ENCODE measurements at regions not wholly inside any gene's neighbourhood (a gene's known extent, or its start where the extent isn't known, plus 50 kb on each side); places are given as distances from the start of the nearest gene placed in this dataset.

- H4K5ac ChIP-seq (ENCODE audit: insufficient read length, low read depth, low read length), result no peak overlapping the region
- H3K9me3 ChIP-seq (ENCODE audit: insufficient read depth in 2 of 2, low read depth in 1 of 2, low read length in 1 of 2), result no peaks in the 10 kb centered on the region
- ChIA-PET CTCF (ENCODE audit: partially characterized antibody) (no interaction called here), POLR2A (ENCODE audit: partially characterized antibody) (no interaction called here)
- H3K4me1 ChIP-seq (replicated peaks in 1 of 4; ENCODE audit: control insufficient read depth in 3 of 4, insufficient read depth in 4 of 4, low read length in 3 of 4), result no peaks in the 10 kb centered on the region
- no peak overlapping the region for H3K4me3 ChIP-seq (ENCODE audit: extremely low read depth in 1 of 4, insufficient read depth in 2 of 4, low read depth in 3 of 4, low read length in 4 of 4)
- no peak overlapping the region for H3K56ac ChIP-seq (replicated peaks; ENCODE audit: insufficient read length, low read depth, low read length)
- no peak overlapping the region for H3K18ac ChIP-seq (ENCODE audit: extremely low read depth, low read length)
- H3K36me3 ChIP-seq (ENCODE audit: control insufficient read depth in 2 of 4, insufficient read depth in 4 of 4, low read length in 3 of 4), result no peaks in the 10 kb centered on the region
- H4K20me1 ChIP-seq (replicated peaks in 1 of 2; ENCODE audit: control insufficient read depth in 1 of 2, insufficient read depth in 2 of 2, low read length in 2 of 2), result no peaks in the 10 kb centered on the region
- H3K27ac ChIP-seq (ENCODE audit: low read depth, low read length), result no peak overlapping the region
- DNase-seq (ENCODE audit: low read depth in 1 of 2, low spot score in 2 of 2) (no peak), FAIRE-seq (no peak)
- H2AFZ ChIP-seq (ENCODE audit: low read length), result no peak overlapping the region
- H3K23ac ChIP-seq (ENCODE audit: insufficient read length), result no peak overlapping the region
- no peaks in the 10 kb centered on the region for H3K79me2 ChIP-seq (ENCODE audit: control insufficient read depth in 1 of 2, insufficient read depth in 2 of 2, low read length in 2 of 2)
- H2BK120ac ChIP-seq (replicated peaks; ENCODE audit: low read depth, low read length), result no peak overlapping the region
- no peak overlapping the region for H2BK20ac ChIP-seq (ENCODE audit: low read length)
- H2BK5ac ChIP-seq (ENCODE audit: low read depth, low read length), result no peak overlapping the region
- no peak overlapping the region for H2AK5ac ChIP-seq (ENCODE audit: low read depth, low read length)
- H3K4me2 ChIP-seq (ENCODE audit: insufficient read depth in 1 of 2, low read depth in 2 of 2, low read length in 2 of 2), result no peak overlapping the region
- no peak overlapping the region for H2BK12ac ChIP-seq (ENCODE audit: low read depth, low read length)
- H3K4ac ChIP-seq (replicated peaks; ENCODE audit: insufficient read length, low read depth, low read length), result no peak overlapping the region
- no peak overlapping the region for H4K91ac ChIP-seq (replicated peaks; ENCODE audit: insufficient read length, low read length)
- H3K14ac ChIP-seq (ENCODE audit: insufficient read length), result no peak overlapping the region
- H3K23me2 ChIP-seq (ENCODE audit: low read depth, low read length), result no peaks in the 10 kb centered on the region
- no peak overlapping the region for H3K9ac ChIP-seq (replicated peaks in 1 of 4; ENCODE audit: extremely low read depth in 1 of 4, low read depth in 3 of 4, low read length in 3 of 4)
- no peaks in the 10 kb centered on the region for H3K27me3 ChIP-seq (replicated peaks in 1 of 4; ENCODE audit: control insufficient read depth in 3 of 4, extremely low read depth in 1 of 4, insufficient read depth in 3 of 4, low read length in 3 of 4)
- H4K8ac ChIP-seq (ENCODE audit: extremely low read depth, insufficient read depth, low read length), result no peak overlapping the region
- no peaks in the 10 kb centered on the region for H3K79me1 ChIP-seq (ENCODE audit: low read depth, low read length)
- 84% methylated on average over 5 of the region's 5 CpGs; no CpG with 5 or more reads in 1 of the 2 experiments for WGBS, 2 experiments (ENCODE audit: extremely low coverage in 1 of 2, insufficient coverage in 1 of 2, insufficient read length in 1 of 2, insufficient replicate concordance in 2 of 2, low coverage in 1 of 2, low lambda C conversion rate in 2 of 2, missing lambda C conversion rate in 1 of 2)
- no peak overlapping the region for H2BK15ac ChIP-seq (ENCODE audit: low read length)
- TF ChIP-seq TAF7 (optimal IDR thresholded peaks at IDR 0.05; ENCODE audit: borderline replicate concordance, low read depth, low read length) (no peak), PHF8 (conservative IDR thresholded peaks at IDR 0.05; ENCODE audit: low read depth, low read length) (no peak), CTBP2 (IDR thresholded peaks at IDR 0.05; ENCODE audit: borderline replicate concordance, insufficient read depth, insufficient read length, low read length) (no peak), NRF1 (IDR thresholded peaks at IDR 0.05; ENCODE audit: low read depth, low read length) (no peak), BCL11A (IDR thresholded peaks at IDR 0.05; ENCODE audit: low read depth in 2 of 2, low read length in 2 of 2) (no peak), HDAC6 (IDR thresholded peaks at IDR 0.05; ENCODE audit: low read depth, low read length) (no peak), ZNF274 (IDR thresholded peaks at IDR 0.05; ENCODE audit: borderline replicate concordance, extremely low read depth, low read length) (no peak), YY1 (IDR thresholded peaks at IDR 0.05; ENCODE audit: low read depth, low read length) (no peak), ATF2 (IDR thresholded peaks at IDR 0.05; ENCODE audit: low read length) (no peak), CTCF (IDR thresholded peaks at IDR 0.05; ENCODE audit: control extremely low read depth in 1 of 3, insufficient read depth in 1 of 3, low read depth in 1 of 3, low read length in 3 of 3) (no peak), JUND (IDR thresholded peaks at IDR 0.05; ENCODE audit: low read length) (no peak)
These were observed 142.1 kb upstream of the NMUR2 start for GRCh38 chr5:152547202-152547601.
